ENCODE measurements at regions not wholly inside any gene's neighbourhood (a gene's known extent, or its start where the extent isn't known, plus 50 kb on each side); places are given as distances from the start of the nearest gene placed in this dataset.

DNA sequence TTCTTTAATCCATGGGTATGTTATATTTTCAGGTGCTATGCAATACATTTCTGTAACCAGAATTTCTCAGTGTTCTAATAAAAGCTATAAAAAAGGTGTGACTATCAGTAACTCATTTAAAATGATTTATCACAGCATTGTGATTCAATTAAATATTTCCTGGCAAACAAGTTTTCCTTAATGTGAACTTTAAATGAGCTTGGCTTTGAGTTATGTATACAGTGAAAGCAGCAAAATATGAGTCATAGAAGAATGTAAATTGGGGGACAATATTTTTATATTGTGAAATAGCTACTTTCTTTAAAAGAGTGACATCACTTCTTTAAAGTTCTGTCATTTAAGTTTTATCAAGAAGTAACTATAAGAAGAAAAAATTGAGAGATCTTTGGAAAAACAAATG is 484.9 kb upstream of the MAN1A1 start:
- TF ChIP-seq POLR2A (IDR thresholded peaks at IDR 0.05; ENCODE audit: low read depth, low read length): no peak
- no peak for TF ChIP-seq RFX5 (IDR thresholded peaks at IDR 0.05; ENCODE audit: low read depth, low read length)
- TF ChIP-seq, protein P1, sequence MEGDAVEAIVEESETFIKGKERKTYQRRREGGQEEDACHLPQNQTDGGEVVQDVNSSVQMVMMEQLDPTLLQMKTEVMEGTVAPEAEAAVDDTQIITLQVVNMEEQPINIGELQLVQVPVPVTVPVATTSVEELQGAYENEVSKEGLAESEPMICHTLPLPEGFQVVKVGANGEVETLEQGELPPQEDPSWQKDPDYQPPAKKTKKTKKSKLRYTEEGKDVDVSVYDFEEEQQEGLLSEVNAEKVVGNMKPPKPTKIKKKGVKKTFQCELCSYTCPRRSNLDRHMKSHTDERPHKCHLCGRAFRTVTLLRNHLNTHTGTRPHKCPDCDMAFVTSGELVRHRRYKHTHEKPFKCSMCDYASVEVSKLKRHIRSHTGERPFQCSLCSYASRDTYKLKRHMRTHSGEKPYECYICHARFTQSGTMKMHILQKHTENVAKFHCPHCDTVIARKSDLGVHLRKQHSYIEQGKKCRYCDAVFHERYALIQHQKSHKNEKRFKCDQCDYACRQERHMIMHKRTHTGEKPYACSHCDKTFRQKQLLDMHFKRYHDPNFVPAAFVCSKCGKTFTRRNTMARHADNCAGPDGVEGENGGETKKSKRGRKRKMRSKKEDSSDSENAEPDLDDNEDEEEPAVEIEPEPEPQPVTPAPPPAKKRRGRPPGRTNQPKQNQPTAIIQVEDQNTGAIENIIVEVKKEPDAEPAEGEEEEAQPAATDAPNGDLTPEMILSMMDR (conservative IDR thresholded peaks at IDR 0.05; ENCODE audit: low read depth, low read length): no peak
- TF ChIP-seq MXI1 (IDR thresholded peaks at IDR 0.05; ENCODE audit: borderline replicate concordance, low read depth, low read length): no peak
- TF ChIP-seq NFE2L2 (IDR thresholded peaks at IDR 0.05; ENCODE audit: low read depth, low read length): no peak
- TF ChIP-seq CEBPB (IDR thresholded peaks at IDR 0.05; ENCODE audit: low read depth, low read length): no peak
- TF ChIP-seq MAZ (IDR thresholded peaks at IDR 0.05; ENCODE audit: borderline replicate concordance, low read depth, low read length): no peak
- TF ChIP-seq SMC3 (IDR thresholded peaks at IDR 0.05; ENCODE audit: low read depth, low read length): no peak
- TF ChIP-seq BHLHE40 (IDR thresholded peaks at IDR 0.05; ENCODE audit: low read depth, low read length): no peak
- no peak for TF ChIP-seq RAD21 (IDR thresholded peaks at IDR 0.05; ENCODE audit: low read length)
- no peak for TF ChIP-seq CHD1 (IDR thresholded peaks at IDR 0.05; ENCODE audit: low read depth, low read length)

All from IMR-90 (cell line).